Duodenal mucosa (tissue), 2 donors: ENCODE measurements at regions not wholly inside any gene's neighbourhood (a gene's known extent, or its start where the extent isn't known, plus 50 kb on each side); places are given as distances from the start of the nearest gene placed in this dataset.

ENCODE experiments used
- H3K27ac ChIP-seq: one replicate; pipeline ENCODE4 v1.7.0; 2013; ENCODE audit warnings: low read depth, low read length
- H3K27me3 ChIP-seq, 2 donors: one replicate each; pipeline ENCODE4 v1.7.0; 2013; ENCODE audit warnings: low read length in 2 of 2, control low read depth in 1 of 2; ENCODE audit not compliant: insufficient read depth in 2 of 2, control insufficient read depth in 1 of 2
- H3K36me3 ChIP-seq, 2 donors: one replicate each; pipeline ENCODE4 v1.7.0; 2013; ENCODE audit warnings: low read length in 2 of 2, control low read depth in 1 of 2; ENCODE audit not compliant: insufficient read depth in 2 of 2, control insufficient read depth in 1 of 2
- H3K4me1 ChIP-seq, 2 donors: one replicate each; pipeline ENCODE4 v1.7.0; 2013; ENCODE audit warnings: low read length in 2 of 2, control low read depth in 1 of 2; ENCODE audit not compliant: insufficient read depth in 2 of 2, control insufficient read depth in 1 of 2
- H3K4me3 ChIP-seq, 2 donors: one replicate each; pipeline ENCODE4 v1.7.0; 2013; ENCODE audit warnings: low read length in 2 of 2, low read depth in 1 of 2
- H3K9ac ChIP-seq, 2 donors: one replicate each; pipeline ENCODE4 v1.7.0; 2013; ENCODE audit warnings: low read length in 2 of 2, low read depth in 1 of 2
- H3K9me3 ChIP-seq, 2 donors: one replicate each; pipeline ENCODE4 v1.7.0; 2013; ENCODE audit warnings: low read length in 2 of 2, control low read depth in 1 of 2; ENCODE audit not compliant: control insufficient read depth in 1 of 2

DNA sequence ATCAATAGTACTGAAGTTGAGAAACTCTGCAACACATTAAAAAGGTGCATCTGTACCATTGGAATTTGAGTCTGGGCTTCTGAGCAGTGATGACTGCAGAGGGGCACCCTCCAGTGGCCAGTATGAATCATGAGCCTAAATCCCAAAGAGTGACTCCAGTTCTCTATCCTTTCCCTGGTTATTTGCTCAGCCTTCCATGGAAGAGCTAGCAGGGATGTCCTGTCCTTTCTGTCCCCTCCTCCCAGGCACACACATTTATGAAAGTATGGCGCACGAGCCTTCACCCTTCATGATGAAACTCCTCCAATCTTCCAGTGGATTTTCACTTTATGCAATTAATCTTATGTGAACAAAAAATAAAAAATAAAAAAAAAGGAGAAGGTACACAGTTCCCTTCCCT, 81.0 kb downstream of the ESM1 start:
- peaks cover 10 to 13% of the 10 kb centered on the region in 2 donors for H3K27me3 ChIP-seq
- H3K4me1 ChIP-seq, result no peaks in the 10 kb centered on the region
- H3K9ac ChIP-seq, result no peak overlapping the region
- H3K9me3 ChIP-seq, result no peaks in the 10 kb centered on the region
- H3K36me3 ChIP-seq, result no peaks in the 10 kb centered on the region
- no peak overlapping the region for H3K27ac ChIP-seq
- no peak overlapping the region for H3K4me3 ChIP-seq

DNA sequence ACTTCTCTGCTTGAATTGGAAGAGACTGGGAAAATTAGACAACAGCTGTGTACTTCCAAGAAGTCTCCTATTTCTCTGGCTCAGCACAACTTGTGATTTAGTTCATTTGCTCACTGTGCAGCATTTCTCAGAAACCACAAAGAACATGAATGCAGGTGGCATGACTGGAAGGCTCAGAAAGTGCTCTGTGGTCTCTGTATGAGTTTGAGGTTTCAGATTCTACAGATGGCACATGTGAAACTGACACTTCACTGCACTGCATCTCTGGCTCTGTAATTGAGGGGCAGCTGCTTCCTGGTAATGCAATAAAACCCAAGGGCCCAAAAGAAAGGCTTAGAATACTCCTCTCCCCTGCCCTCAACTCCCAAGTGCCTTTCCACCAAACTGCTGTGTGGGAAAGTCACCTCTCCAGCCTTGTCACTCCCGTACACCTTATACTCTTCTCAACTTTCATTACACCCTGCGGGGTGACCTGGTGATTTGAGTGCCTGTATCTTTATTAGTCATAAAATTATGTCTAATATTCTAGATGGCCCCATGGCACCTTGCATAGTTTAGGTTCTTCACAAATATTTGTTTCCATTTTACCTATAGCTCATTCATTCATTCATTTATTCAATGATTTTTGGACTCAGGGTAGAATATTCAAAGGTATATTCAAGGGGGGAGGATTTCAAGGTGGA, 82.5 kb downstream of the ESM1 start:
- H3K27ac ChIP-seq, result no peak overlapping the region
- no peak overlapping the region for H3K9ac ChIP-seq
- no peaks in the 10 kb centered on the region for H3K36me3 ChIP-seq
- H3K4me1 ChIP-seq, result no peaks in the 10 kb centered on the region
- no peak overlapping the region for H3K4me3 ChIP-seq
- H3K9me3 ChIP-seq, result no peaks in the 10 kb centered on the region
- H3K27me3 ChIP-seq, result peaks cover 12 to 15% of the 10 kb centered on the region in 2 donors

DNA sequence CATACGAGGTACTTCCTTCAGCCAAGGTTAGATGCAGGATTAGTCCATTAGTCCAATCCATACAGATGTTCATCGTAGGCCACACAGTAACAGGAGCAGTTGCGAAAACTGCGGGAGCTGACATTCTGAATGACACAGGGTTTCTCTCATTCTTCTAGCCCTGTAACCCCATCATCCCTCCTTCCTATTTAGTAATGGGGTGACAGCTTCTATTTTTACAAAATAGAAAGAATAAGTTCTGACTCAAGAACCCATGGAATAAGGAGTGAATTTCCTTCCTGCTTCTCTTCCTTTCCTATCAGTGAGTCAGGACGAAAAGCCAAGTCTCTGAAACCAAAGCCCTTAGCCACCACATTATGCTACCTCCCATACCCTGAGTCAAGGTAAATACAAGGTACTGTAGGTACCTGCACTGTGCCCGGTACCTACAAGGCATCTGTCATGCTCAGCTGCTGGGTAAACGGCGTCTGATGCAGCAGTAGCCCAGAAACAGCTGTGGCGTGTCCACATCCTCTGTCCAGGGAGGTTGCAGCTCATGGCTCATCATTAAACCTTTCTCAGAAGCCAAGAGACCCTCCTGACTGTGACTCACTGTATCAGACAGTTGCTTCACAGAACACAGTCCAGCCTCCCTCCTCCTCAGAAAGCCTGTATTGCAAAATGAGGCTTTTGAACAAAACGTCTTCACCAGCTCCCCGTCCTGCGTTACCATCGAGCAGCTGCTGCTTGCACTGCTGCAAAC, 84.2 kb downstream of the ESM1 start:
- Histone ChIP-seq H3K27me3 (peaks cover 7 to 11% of the 10 kb centered on the region in 2 donors), H3K9me3 (no peaks in the 10 kb centered on the region), H3K36me3 (no peaks in the 10 kb centered on the region), H3K9ac (no peak overlapping the region), H3K4me3 (no peak overlapping the region), H3K4me1 (no peaks in the 10 kb centered on the region), H3K27ac (no peak overlapping the region)

DNA sequence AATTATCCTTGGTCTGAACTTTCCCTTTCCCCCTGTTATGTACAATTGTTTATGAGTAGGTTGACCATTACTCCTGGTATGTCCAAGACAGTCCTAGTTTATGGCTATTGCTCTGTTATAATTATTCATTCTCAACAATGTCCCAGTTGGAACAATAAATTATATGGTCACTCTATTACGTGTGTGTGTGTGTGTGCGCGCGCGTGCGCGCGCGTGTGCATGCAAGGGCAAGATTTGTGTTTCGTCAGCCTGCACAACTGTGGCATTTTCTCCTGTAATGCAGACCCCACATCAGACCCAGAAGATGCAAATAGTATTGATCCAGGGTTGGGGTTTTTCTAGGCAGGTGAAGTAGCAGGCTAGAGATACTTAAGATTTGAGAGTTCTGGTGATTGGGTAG, 88.4 kb downstream of the ESM1 start:
- H3K4me1 ChIP-seq, result no peaks in the 10 kb centered on the region
- no peaks in the 10 kb centered on the region for H3K9me3 ChIP-seq
- H3K27me3 ChIP-seq, result peaks cover 3 to 7% of the 10 kb centered on the region in 2 donors
- H3K27ac ChIP-seq, result no peak overlapping the region
- H3K4me3 ChIP-seq, result no peak overlapping the region
- no peaks in the 10 kb centered on the region for H3K36me3 ChIP-seq
- no peak overlapping the region for H3K9ac ChIP-seq

DNA sequence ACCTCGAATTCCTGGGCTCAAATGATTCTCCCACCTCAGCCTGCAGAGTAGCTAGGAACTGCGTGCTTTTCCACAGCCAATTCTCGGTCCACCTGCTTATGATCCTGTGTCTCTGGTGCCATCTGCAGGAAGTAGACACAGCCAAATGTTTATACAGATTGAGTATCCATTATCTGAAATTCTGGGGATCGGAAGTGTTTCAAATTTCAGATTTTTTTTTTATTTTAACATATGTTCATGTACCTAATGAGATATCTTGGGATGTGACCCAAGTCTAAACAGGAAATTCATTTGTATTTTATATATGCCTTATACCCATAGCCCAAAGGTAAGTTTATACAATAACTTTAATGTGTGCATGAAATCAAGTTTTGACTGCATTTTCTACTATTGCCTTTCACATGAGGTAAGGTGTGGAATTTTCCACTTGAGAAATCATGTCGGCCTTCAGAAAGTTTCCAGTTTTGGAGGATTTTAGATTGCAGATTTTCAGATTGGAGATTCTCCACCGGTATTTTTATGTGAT, 89.5 kb downstream of the ESM1 start:
- Histone ChIP-seq H3K4me3 (no peak overlapping the region), H3K27me3 (peaks cover 6 to 12% of the 10 kb centered on the region in 2 donors), H3K27ac (no peak overlapping the region), H3K9ac (no peak overlapping the region), H3K36me3 (no peaks in the 10 kb centered on the region), H3K4me1 (no peaks in the 10 kb centered on the region), H3K9me3 (no peaks in the 10 kb centered on the region)

DNA sequence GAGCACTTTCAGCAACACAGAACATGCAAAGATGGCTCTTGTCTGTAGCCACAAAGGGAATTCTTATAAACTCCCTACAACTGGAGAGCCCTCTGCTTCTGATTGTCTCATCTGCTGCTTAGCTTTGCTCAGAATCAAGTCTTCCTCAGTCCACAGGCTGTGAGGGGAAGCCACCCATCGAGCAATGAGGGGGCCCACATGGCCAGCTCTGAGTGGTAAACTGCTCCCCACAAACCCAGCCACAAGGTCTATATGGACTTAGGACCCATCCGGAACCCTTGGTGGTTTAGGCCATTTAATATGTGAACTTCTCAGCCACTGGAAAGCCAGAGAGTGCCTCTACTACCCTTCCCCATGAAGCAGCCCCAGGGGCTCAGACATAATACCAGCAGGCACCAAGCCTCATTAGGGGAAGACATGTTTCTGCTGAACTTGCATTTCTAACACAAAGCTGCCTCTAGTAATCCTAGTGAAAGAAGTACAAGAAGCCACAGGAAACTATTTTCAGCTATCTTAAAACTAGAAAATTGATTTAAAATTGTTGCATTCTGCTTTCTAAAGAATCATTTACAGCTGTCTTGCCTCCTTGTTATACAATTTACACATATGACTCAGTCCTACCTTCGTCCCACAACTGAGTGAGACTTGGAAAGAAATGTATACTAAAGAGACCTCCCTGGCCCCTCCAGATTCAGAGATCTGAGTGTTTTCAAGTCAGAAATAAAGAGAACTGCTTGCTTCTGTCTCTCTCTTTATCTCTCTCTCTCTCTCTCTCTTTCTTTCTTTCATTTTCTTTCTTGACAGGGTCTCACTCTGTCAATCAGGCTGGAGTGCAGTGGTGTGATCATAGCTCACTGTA, 90.2 kb downstream of the ESM1 start:
- H3K9ac ChIP-seq, result no peak overlapping the region
- H3K27ac ChIP-seq, result no peak overlapping the region
- no peaks in the 10 kb centered on the region for H3K9me3 ChIP-seq
- H3K36me3 ChIP-seq, result no peaks in the 10 kb centered on the region
- peaks cover 7 to 14% of the 10 kb centered on the region in 2 donors for H3K27me3 ChIP-seq
- H3K4me3 ChIP-seq, result no peak overlapping the region
- no peaks in the 10 kb centered on the region for H3K4me1 ChIP-seq

DNA sequence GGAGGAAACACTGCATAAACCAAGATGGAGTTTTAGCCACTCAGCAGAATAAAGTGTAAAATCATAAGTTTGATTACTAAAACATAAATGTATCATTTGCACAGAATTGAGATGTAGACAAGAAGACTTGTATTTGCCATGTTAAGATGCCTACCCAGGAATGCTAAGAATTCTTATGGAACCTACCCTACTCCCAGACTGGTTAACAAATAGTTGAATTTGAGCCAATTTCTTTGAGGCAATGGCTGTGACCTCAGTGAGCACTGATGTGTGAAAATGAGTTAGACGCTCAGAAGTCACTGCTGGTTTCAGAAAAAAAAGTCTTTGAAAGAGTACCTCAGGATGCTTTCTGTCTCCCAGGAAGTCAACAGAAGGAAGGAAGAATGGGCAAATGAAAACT, 95.6 kb downstream of the ESM1 start:
- Histone ChIP-seq H3K27me3 (peaks cover 11 to 25% of the 10 kb centered on the region in 2 donors), H3K4me1 (no peaks in the 10 kb centered on the region), H3K9me3 (no peaks in the 10 kb centered on the region), H3K36me3 (no peaks in the 10 kb centered on the region), H3K4me3 (no peak overlapping the region), H3K27ac (no peak overlapping the region), H3K9ac (no peak overlapping the region)

DNA sequence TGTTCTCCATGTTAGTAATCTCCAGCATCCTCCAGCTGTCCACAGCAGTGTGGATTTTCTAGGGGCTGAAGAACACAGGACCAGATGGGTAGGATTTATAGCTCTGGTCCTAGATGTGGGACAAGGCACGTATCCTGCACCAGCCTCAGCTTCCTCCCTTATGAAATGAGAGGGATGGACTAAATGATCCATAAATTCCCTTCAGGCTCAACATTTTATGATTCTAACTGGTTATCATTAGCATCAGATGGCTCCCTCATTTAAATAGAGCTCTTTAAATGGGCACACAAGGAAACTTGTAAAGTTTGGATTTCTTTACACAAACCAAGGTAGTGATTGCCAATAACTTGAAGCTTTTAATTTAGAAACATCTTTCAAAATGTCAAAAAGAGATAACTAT, 97.7 kb downstream of the ESM1 start:
- Histone ChIP-seq H3K36me3 (no peaks in the 10 kb centered on the region), H3K9ac (no peak overlapping the region), H3K4me1 (peaks cover 0 to 5% of the 10 kb centered on the region in 2 donors), H3K9me3 (no peaks in the 10 kb centered on the region), H3K27ac (no peak overlapping the region), H3K4me3 (no peak overlapping the region), H3K27me3 (peaks cover 31 to 44% of the 10 kb centered on the region in 2 donors)

DNA sequence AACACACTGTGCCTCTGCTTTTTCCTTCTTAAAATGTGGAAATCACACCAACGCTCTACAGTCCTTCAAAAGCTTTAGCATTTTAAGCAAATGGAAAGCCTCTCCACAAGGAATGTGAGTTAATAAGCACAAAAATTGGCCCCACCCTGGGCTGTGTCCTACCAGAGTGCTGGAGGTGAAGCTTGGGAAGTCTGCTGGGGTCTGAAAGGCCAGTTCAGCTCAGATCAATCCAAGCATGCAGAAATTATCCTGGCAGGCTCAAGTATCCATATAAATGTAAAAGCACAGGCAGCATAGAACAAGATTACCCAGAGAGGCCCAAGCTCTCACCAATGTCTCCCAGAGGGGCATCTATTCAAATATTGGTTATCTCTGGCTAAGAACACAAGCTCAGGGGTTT, 98.5 kb downstream of the ESM1 start:
- Histone ChIP-seq H3K4me3 (no peak overlapping the region), H3K27ac (no peak overlapping the region), H3K4me1 (peaks cover 0 to 5% of the 10 kb centered on the region in 2 donors), H3K9ac (no peak overlapping the region), H3K36me3 (no peaks in the 10 kb centered on the region), H3K9me3 (no peaks in the 10 kb centered on the region), H3K27me3 (peaks cover 34 to 51% of the 10 kb centered on the region in 2 donors)

DNA sequence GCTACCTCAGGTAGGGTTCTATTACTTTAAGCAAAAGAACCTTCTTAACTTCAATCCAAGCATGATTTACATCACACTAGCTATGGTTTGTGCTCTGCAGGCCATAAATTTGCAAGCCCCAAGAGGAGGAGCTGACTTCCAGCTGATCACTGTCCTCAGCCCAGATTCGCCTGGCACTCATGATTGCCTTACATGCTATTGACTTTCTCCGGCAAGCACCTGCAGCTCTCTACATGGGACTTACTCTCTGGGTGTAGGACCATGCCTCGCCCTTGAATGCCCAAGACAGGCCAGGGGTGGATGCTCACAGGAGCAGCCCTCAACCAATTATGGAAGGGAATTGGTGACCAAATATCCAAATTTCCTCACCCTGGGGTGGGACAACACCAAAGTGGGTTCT, 99.8 kb downstream of the ESM1 start:
- no peaks in the 10 kb centered on the region for H3K36me3 ChIP-seq
- no peak overlapping the region for H3K4me3 ChIP-seq
- H3K27ac ChIP-seq, result no peak overlapping the region
- peaks cover 0 to 5% of the 10 kb centered on the region in 2 donors for H3K4me1 ChIP-seq
- H3K27me3 ChIP-seq, result peaks cover 30 to 47% of the 10 kb centered on the region in 2 donors
- H3K9ac ChIP-seq, result no peak overlapping the region
- H3K9me3 ChIP-seq, result no peaks in the 10 kb centered on the region
